Activated CD4-positive, alpha-beta T cell treated with anti-CD3 and anti-CD28 coated beads for 24 hours (primary cell): ENCODE measurements at regions not wholly inside any gene's neighbourhood (a gene's known extent, or its start where the extent isn't known, plus 50 kb on each side); places are given as distances from the start of the nearest gene placed in this dataset.
"Not testable (repeated sequence)": the region's sequence is repeated elsewhere in the genome, so short reads cannot be mapped to it uniquely, and the experiment has no call there.

ENCODE experiments used
- DNase-seq, 2 donors: peaks; one replicate each; pipeline ENCODE4 v3.0.0-alpha.2; 2020; ENCODE audit warnings: low read depth in 2 of 2

DNA sequence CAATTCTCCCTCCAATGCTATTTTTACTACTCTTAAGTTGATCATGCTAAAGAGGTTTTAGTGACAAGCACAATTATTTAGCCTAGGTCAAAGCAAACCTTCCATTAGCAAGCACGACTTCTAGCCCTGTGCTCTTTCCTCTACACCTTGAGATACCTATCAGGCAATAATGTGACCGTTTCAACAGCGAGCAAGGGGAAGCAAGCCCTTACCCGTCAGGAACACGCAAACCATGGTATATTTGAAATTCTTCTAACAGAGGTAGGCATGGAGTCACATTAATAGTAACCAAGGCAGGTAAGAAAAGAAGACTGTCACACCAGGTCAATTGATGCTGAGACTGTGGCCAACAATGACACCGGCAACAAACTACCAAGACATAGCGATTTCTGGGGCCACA, 68.9 kb upstream of the VGLL4 start:
- DNase-seq: no peak

- DNase-seq: no peak
These were observed 68.2 kb upstream of the VGLL4 start for GRCh38 chr3:11711876-11712275.

DNA sequence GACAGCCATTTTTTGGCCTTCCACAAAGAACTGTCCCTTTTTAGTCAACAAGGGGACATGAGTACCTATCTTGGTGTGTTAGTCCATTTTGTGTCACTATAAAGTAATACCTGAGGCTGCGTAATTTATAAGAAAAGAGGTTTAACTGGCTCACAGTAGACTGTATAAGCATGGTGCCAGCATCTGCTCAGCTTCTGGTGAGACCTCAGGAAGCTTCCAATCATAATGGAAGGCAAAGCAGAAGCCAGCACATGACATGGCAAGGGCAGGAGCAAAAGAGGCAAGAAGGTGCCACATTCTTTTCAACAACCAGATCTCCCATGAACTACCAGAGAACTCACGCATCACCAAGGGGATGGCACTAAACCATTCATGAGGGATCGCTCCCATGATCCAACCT, 66.1 kb upstream of the VGLL4 start:
- no peak for DNase-seq

GRCh38 chr3:11707084-11707483, 63.4 kb upstream of the VGLL4 start:
- DNase-seq: not testable (repeated sequence)

GRCh38 chr3:11706604-11707003, 62.9 kb upstream of the VGLL4 start:
- no peak for DNase-seq

GRCh38 chr3:11705049-11705448, 61.3 kb upstream of the VGLL4 start:
- no peak for DNase-seq

DNA sequence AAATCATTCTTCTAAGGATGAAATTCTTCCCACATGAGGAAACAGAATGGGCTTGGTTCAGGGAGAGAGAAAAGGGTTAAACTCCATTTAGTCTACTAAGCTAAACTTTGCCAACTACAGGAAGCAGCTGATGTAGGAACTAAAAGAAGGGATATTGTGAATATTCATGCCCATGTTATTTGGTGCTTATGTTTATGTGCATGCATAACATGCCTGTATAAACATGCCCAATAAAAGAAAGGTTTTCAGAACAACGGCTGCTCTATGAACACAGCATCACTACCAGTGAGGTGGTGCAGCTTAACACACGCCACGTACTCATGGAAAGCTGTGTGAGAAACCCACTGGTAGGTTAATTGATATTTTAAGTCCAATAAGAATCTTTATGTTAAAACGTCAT, 59.4 kb upstream of the VGLL4 start:
- no peak for DNase-seq

- no peak for DNase-seq
These were observed 55.3 kb upstream of the VGLL4 start for GRCh38 chr3:11699083-11699427.

GRCh38 chr3:11698326-11699082, 54.8 kb upstream of the VGLL4 start:
- no peak for DNase-seq

- no peak for DNase-seq
These were observed 54.0 kb upstream of the VGLL4 start for GRCh38 chr3:11697701-11698100.

- DNase-seq: no peak
These were observed 52.3 kb upstream of the VGLL4 start for GRCh38 chr3:11696054-11696453.
